T-helper 1 cell (primary cell): ENCODE measurements at regions not wholly inside any gene's neighbourhood (a gene's known extent, or its start where the extent isn't known, plus 50 kb on each side); places are given as distances from the start of the nearest gene placed in this dataset.

Source experiments
- DNase-seq, 5 donors: peaks; one replicate each; pipeline ENCODE4 v3.0.0-alpha.2; 2012 to 2020

- DNase-seq, result no peak
Measured at GRCh38 chr2:59706729-59707128, 846.7 kb downstream of the BCL11A start.

- no peak for DNase-seq
Measured at GRCh38 chr2:59703796-59704195, 849.7 kb downstream of the BCL11A start.

DNA sequence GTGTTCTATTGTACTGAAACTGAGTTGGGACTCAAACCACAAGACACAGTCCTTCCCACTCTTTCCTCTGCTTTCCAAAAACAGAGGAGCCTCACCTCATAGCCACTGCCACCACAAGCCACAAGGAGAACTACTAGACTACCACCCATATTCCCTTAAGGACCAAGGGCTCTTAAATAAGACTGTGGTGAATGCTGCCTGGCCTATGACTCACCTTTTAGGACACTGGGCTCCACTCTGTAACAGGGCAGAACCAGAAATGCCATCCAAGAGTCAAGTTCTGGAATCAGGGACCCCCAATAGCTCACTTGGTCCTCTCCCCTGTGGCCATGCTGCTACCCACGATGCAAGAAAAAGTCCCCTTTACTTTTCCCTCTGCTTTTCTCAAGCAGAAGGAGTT, 851.4 kb downstream of the BCL11A start:
- DNase-seq, result no peak

GRCh38 chr2:59701271-59701994, 852.0 kb downstream of the BCL11A start:
- no peak for DNase-seq

GRCh38 chr2:59694176-59694575, 859.3 kb downstream of the BCL11A start:
- no peak for DNase-seq

DNA sequence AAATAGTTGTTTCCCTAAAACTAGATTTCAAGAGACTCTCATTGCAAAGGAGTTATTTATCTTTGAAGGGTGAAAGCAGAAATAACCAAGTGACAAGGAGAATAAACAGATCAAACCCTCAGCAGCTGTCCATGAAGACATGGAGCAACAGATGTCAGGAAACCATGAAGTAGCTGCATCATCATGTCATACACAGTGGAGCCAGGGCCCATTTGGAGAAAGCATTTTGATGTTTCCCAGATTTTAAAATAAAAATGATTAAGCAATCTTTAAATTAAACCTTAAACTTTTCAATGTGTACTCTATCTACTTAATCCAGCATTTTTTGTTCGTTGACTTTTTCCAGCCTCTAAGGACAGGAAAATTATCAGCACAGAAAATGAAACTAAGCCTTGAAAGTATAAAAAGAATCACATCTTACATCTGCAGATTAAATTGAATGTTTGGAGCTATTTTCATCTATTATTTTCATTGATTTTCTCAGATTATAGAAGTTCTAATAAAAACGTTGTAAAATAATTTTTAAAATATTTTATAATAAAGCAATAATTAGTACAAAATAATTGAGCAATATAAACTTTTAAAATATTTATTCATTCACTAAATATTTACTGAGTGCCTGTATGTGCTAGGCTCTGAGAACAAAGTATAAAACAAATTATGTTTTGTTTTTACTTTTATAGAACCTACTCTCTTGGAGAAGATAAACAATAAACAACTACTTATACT, 860.1 kb downstream of the BCL11A start:
- no peak for DNase-seq

- DNase-seq, result no peak
Measured at GRCh38 chr2:59691518-59692190, 861.8 kb downstream of the BCL11A start.

DNA sequence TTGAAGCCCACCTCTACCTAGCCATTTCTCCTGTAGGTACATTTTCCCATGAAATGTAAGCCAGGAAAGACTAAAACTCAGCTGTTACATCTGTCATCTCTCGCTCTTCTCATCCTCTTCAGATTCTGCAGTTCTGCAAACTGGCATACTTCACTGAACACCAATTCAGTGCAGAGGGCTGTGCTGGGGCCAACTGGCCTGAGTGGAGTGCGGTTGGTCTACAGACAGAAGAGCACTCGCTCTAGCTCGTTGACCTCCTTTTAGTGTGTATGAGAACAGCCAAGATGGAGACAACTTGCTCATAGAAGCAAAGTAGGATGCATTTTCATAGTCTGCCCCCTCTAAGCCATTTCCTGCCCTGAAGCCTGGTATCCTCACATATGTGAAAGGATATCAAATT, 862.6 kb downstream of the BCL11A start:
- no peak for DNase-seq

DNA sequence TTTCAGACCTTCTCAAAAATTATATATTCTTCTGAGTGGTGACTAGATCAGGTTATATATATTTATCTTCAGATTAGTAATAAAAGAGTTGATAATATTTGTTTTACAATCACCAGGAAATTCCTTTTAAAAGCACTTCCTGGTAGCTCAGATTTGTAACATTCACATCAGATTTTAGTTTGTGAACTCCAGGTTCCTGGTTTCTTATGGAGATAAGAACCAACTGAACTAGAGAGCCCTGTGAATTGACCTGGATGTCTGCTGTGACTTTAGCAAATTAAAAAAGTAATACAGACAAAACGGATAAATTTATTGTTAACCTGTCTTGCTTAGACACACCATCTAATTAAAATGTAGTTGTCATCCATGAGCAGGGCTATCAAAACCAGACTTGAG, 868.7 kb downstream of the BCL11A start:
- DNase-seq, result no peak

DNA sequence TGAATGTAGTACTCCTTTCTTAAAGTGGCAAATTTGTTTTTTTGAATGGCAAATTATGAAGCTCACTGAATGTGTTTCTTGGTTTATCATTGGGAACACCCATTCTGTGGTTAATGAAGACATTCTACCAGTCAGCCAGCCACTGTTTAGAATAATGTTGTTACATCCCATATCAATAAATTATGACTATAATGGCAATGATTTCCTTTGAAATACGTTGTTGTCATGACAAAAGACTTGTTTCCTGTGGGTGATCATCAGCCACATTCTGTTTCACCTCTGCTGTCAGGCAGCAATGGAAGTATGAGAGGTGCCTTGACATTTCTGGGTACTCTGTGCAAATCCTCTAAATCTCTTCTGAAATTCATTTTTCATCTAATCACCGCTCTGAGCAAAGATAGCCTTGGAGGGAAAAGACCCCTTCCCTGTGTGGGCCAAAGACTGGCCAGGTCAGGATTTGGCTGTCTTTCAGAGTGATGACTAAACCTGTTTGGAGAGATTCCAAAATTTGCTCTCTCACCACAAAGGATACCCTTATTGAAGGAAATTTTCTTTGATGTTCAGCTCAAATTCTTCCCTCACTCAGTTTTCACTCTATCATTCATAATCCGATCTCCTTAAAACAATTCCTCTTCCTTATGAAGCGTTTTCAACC, 869.2 kb downstream of the BCL11A start:
- no peak for DNase-seq

DNA sequence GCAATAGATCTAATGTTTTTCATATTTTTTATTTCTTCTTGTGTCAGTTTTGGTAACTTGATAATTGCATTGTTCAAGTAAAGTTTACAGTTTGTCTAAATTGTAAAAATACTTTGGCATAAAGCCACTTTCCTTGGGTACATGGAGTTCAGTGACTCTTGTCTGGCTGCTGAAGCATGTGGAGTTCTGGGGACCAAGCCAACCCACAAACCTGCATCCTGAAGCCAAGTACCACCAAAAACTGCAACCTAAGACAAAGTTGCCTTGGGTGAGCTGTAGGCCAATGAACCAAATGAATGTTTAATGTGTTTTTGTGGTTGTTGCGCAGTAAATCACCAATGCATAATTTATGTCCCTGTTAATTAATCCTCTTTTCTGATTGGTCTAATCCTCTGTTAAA, 872.6 kb downstream of the BCL11A start:
- DNase-seq, result no peak

DNA sequence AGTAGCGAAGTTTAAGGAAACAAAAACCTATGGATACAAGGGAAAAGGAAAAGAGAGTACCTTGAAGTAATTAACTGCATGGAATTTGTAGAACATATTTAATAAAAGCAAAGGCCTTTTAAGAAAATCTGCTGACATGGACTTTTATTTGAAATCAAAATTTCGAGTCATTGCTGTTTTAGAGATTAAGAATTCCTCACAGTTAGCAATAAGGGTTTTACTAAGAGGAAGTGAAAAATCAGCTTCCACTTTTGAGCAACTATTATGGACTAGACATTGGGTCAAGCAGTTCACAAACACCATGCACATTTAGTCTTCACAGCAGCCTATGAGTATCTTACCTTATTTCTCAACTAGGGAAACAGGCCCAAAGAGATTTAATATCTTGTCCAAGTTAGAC, 876.3 kb downstream of the BCL11A start:
- no peak for DNase-seq

- DNase-seq, result no peak
Measured at GRCh38 chr2:59674100-59674499, 879.4 kb downstream of the BCL11A start.

GRCh38 chr2:59665021-59665420, 888.4 kb downstream of the BCL11A start:
- DNase-seq, result no peak

- DNase-seq, result no peak
Measured at GRCh38 chr2:59662127-59662861, 891.2 kb downstream of the BCL11A start.

- DNase-seq, result no peak
Measured at GRCh38 chr2:59660262-59660661, 893.2 kb downstream of the BCL11A start.

- no peak for DNase-seq
Measured at GRCh38 chr2:59658906-59659635, 894.4 kb downstream of the BCL11A start.

GRCh38 chr2:59655809-59656208, 897.6 kb downstream of the BCL11A start:
- no peak for DNase-seq

DNA sequence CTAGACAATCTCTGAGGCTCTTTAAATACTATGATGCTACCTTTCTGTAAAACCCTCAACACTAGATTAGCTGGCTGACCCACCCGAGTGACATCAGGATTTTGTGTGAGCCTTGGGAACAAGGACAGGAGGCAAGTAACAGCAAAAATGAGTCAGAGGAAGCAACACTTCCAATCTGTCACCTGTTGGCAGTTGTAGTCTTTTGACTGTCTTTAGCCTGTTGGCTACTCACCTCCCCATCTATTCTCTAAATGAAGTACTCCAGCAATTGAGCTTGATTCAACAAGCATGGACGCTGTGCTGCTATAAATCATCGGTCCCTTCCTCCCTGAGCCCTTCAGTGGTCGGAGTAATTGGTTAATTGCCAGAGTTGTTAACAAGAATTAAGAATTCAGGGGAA, 898.7 kb downstream of the BCL11A start:
- DNase-seq, result no peak

DNA sequence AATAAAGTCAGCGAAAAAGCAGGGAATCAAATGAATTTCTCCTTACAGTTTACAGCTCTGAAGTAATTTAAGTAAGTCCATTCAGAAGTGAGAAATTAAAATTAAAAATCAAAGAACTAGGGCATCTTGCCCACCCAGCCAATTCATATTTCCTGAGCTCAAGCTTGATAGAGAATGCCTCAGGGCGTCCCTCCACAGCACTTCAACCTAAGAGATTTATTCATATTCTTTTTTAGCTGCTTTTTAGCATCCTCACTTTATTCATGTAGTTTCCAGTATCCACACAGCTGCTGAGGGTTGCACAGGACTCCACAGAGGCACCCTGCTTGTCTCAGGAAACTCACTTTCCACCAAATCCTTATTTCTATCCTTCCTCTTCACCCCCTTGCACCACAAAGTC, 900.3 kb downstream of the BCL11A start:
- no peak for DNase-seq

DNA sequence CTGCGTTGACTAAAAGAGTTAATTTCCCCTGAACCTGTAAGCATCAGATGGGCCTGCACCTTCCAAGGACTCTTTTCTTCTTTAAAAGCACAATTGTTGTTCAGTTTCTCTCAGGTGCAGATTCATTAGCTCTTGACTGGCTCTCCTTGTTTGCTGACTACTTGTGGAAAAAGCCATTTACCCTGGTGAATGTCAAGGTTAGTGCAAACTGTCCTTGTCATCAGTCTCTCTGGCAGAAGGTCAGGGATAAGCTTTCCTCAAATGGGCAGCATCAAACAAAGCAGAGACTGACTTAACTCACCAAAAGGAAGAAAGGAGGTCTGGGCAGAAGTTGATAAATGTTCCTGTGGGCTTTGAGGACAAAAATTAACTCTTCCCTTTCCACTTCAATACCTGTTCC, 922.7 kb downstream of the BCL11A start:
- no peak for DNase-seq

- DNase-seq, result no peak
Measured at GRCh38 chr2:59627599-59627998, 925.9 kb downstream of the BCL11A start.
